Tibial nerve (tissue), 3 donors: ENCODE measurements at regions not wholly inside any gene's neighbourhood (a gene's known extent, or its start where the extent isn't known, plus 50 kb on each side); places are given as distances from the start of the nearest gene placed in this dataset.

Source experiments
- CTCF ChIP-seq, 5 experiments: fragments of 200-600 bp in 3 of 5; fragments of 450-650 bp in 2 of 5; sonication (generic) in 3 of 5; IDR thresholded peaks; one replicate each; pipeline ENCODE4 v1.5.1; 2016 to 2019; ENCODE audit warnings: antibody characterized with exemption in 5 of 5, mild to moderate bottlenecking in 3 of 5, moderate library complexity in 2 of 5
- POLR2A ChIP-seq, 2 donors: fragments of 450-650 bp; IDR thresholded peaks; one replicate each; pipeline ENCODE4 v1.6.1; 2017; ENCODE audit warnings: antibody characterized with exemption in 2 of 2, mild to moderate bottlenecking in 2 of 2, moderate library complexity in 2 of 2

GRCh38 chr3:27930052-27930602 lies 208.0 kb upstream of the EOMES start:
- TF ChIP-seq CTCF (IDR thresholded peaks at IDR 0.05) (no peak), POLR2A (IDR thresholded peaks at IDR 0.05) (no peak)
